OCI-LY1 (cell line): ENCODE measurements at regions not wholly inside any gene's neighbourhood (a gene's known extent, or its start where the extent isn't known, plus 50 kb on each side); places are given as distances from the start of the nearest gene placed in this dataset.

Experiments used
- EZH2 ChIP-seq: fragments of 200-600 bp; sonication (generic), shearing (Covaris generic); IDR thresholded peaks from 2 replicates; pipeline ENCODE4 v1.8.0; 2017; ENCODE audit warnings: borderline replicate concordance, mixed run types, mild to moderate bottlenecking, antibody characterized with exemption, low read length, moderate library complexity, mixed read lengths
- TF ChIP-seq, protein P1 (sequence below): fragments of 200-600 bp; sonication (generic), shearing (Covaris generic); IDR thresholded peaks from 2 replicates; pipeline ENCODE4 v1.5.1; 2017; ENCODE audit warnings: mild to moderate bottlenecking, antibody characterized with exemption, low read length, moderate library complexity, mixed read lengths

DNA sequence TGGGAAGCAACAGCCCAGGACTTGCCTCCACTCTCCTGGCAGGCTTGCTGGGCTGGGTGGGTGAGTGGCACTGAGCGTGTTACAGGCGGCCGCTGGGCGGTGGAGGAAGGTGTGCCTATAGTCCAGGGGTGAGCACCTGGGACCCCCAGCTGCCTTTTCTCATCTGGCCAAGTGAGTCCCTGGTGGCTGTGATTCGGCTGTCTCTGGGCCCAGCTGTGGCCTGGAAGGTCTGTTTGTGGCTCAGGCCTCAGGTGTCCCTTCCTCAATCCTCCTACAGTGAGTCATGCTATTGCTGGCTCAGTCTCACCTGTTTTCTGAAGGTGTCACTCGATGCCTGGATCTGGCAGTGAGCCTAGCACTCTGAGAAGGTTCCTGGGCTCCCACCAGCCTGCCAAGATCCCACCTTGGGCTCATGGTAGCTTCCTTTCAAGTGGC lies 564.2 kb downstream of the PTPRU start:
- TF ChIP-seq, protein P1, sequence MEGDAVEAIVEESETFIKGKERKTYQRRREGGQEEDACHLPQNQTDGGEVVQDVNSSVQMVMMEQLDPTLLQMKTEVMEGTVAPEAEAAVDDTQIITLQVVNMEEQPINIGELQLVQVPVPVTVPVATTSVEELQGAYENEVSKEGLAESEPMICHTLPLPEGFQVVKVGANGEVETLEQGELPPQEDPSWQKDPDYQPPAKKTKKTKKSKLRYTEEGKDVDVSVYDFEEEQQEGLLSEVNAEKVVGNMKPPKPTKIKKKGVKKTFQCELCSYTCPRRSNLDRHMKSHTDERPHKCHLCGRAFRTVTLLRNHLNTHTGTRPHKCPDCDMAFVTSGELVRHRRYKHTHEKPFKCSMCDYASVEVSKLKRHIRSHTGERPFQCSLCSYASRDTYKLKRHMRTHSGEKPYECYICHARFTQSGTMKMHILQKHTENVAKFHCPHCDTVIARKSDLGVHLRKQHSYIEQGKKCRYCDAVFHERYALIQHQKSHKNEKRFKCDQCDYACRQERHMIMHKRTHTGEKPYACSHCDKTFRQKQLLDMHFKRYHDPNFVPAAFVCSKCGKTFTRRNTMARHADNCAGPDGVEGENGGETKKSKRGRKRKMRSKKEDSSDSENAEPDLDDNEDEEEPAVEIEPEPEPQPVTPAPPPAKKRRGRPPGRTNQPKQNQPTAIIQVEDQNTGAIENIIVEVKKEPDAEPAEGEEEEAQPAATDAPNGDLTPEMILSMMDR, result no peak
- no peak for TF ChIP-seq EZH2
